ENCODE measurements at regions not wholly inside any gene's neighbourhood (a gene's known extent, or its start where the extent isn't known, plus 50 kb on each side); places are given as distances from the start of the nearest gene placed in this dataset.
"Not testable (repeated sequence)": the region's sequence is repeated elsewhere in the genome, so short reads cannot be mapped to it uniquely, and the experiment has no call there.

- DNase-seq (no peak), ATAC-seq (no peak)
- TF ChIP-seq CTCF (IDR thresholded peaks at IDR 0.05): no peak
- Histone ChIP-seq H3K4me3 (no peak overlapping the region), H3K4me1 (no peaks in the 10 kb centered on the region), H3K27ac (no peak overlapping the region), H3K9me3 (no peaks in the 10 kb centered on the region), H3K27me3 (no peaks in the 10 kb centered on the region), H3K36me3 (no peaks in the 10 kb centered on the region)
- intact Hi-C loops (cut with DNase I): no loop called here
These were observed 1141.2 kb downstream of the SORCS1 start for GRCh38 chr10:106023329-106023728.

GRCh38 chr10:106019559-106019958 lies 1144.9 kb downstream of the SORCS1 start:
- H3K9me3 ChIP-seq; H3K27ac ChIP-seq; H3K4me1 ChIP-seq; ATAC-seq; DNase-seq; intact Hi-C loops (cut with DNase I); H3K4me3 ChIP-seq; H3K27me3 ChIP-seq; H3K36me3 ChIP-seq: not testable (repeated sequence)

DNA sequence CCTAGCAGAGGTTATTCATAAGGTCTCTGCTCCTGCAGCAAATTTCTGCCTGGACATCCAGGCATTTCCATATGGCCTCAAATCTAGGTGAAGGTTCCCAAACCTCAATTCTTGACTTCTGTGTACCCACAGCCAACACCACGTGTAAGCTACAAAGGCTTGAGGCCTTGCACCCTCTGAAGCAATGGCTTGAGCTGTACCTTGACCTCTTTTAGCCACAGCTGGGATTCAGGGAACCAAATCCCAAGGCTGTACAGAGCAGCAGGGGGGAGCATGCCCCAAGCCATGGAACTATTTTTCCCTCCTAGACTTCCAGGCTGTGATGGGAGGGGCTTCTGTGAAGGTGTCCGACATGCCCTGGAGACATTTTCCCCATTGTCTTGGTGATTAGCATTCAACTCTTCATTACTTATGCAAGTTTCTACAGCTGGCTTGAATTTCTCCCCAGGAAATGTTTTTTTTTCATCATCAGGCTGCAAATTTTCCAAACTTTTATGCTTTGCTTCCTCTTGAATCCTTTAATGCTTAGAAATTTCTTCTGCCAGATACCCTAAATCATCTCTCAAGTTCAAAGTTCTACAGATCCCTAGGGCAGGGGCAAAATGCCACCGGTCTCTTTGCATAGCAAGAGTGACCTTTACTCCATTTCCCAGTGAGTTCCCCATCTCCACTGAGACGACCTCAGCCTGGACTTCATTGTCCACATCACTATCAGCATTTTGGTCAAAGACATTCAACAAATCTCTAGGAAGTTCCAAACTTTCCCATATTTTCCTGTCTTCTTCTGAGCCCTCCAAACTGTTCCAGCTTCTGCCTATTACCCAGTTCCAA lies 1148.9 kb downstream of the SORCS1 start:
- not testable (repeated sequence) for DNase-seq

DNA sequence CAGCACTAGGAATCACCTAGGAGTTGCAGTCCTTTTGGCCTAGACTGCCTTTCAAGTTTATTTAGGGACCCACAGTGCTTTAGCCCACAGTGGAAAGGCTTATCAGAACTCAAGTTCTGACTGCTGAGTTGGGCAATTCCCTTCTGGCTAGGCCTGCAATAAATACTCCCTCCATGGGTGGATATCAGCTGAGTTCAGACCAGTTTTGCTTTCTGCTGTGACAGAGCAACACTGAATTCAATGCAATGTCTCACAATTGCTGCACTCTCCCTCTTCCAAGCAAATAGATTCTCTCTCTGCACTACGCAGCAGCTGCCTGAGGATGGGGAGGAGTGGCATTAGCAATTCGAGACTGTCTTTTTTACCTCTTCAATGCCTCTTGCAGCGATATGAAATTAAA lies 1153.3 kb downstream of the SORCS1 start:
- intact Hi-C loops (cut with DNase I): no loop called here
- no peak for ATAC-seq
- H3K4me1 ChIP-seq: no peaks in the 10 kb centered on the region
- TF ChIP-seq CTCF (IDR thresholded peaks at IDR 0.05): no peak
- no peak overlapping the region for H3K27ac ChIP-seq
- DNase-seq: no peak
- no peak overlapping the region for H3K4me3 ChIP-seq
- no peaks in the 10 kb centered on the region for H3K9me3 ChIP-seq
- no peaks in the 10 kb centered on the region for H3K36me3 ChIP-seq
- H3K27me3 ChIP-seq: no peaks in the 10 kb centered on the region

More for the DNA sequence above, 1148.9 kb downstream of the SORCS1 start:
- H3K9me3 ChIP-seq; ATAC-seq; H3K36me3 ChIP-seq; H3K27ac ChIP-seq; H3K4me1 ChIP-seq; H3K27me3 ChIP-seq; intact Hi-C loops (cut with DNase I); H3K4me3 ChIP-seq: not testable (repeated sequence)

- no peaks in the 10 kb centered on the region for H3K36me3 ChIP-seq
- no peak for DNase-seq
- no peak for TF ChIP-seq CTCF (IDR thresholded peaks at IDR 0.05)
- no peak overlapping the region for H3K4me3 ChIP-seq
- H3K9me3 ChIP-seq: no peaks in the 10 kb centered on the region
- no peaks in the 10 kb centered on the region for H3K27me3 ChIP-seq
- no peaks in the 10 kb centered on the region for H3K4me1 ChIP-seq
- no peak for ATAC-seq
- intact Hi-C loops (cut with DNase I): no loop called here
- H3K27ac ChIP-seq: no peak overlapping the region
These were observed 1163.8 kb downstream of the SORCS1 start for GRCh38 chr10:106000721-106001120.

- intact Hi-C loops (cut with DNase I): no loop called here
- no peak for DNase-seq
- ATAC-seq: no peak
These were observed 1170.9 kb downstream of the SORCS1 start for GRCh38 chr10:105993609-105994008.

More at GRCh38 chr10:105993609-105994008, 1170.9 kb downstream of the SORCS1 start:
- no peaks in the 10 kb centered on the region for H3K27me3 ChIP-seq
- H3K4me1 ChIP-seq: no peaks in the 10 kb centered on the region
- H3K27ac ChIP-seq: no peak overlapping the region
- TF ChIP-seq CTCF (IDR thresholded peaks at IDR 0.05): no peak
- H3K36me3 ChIP-seq: no peaks in the 10 kb centered on the region
- H3K9me3 ChIP-seq: no peaks in the 10 kb centered on the region
- no peak overlapping the region for H3K4me3 ChIP-seq
